GM20431 (cell line): ENCODE measurements at regions not wholly inside any gene's neighbourhood (a gene's known extent, or its start where the extent isn't known, plus 50 kb on each side); places are given as distances from the start of the nearest gene placed in this dataset.
"Not testable (repeated sequence)": the region's sequence is repeated elsewhere in the genome, so short reads cannot be mapped to it uniquely, and the experiment has no call there.

Experiments
- in situ Hi-C: fragments of 300-500 bp; cut with MseI, MboI; formaldehyde crosslinking; loops from one replicate; pipeline ENCODE4 v1.15.0; 2020; ENCODE audit warnings: low sequenced_read_pairs; ENCODE audit not compliant: unreplicated experiment

DNA sequence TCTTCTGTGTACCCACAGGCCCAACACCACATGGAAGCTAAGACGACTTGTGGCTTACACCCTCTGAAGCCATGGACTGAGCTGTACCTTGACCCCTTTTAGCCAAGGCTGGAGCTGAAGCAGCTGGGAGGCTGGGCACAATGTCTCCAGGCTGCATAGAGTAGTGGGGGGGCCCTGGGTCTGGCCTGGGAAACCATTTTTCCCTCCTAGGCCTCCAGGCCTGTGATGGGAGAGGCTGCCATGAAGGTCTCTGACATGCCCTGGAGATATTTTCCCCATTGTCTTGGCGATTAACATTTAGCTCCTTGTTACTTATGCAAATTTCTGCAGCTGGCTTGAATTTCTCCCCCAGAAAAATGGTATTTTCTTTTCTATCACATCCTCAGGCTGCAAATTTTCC, 72.9 kb upstream of the SLC24A3 start:
- in situ Hi-C loops, result not testable (repeated sequence)

GRCh38 chr20:19141998-19142397, 70.4 kb upstream of the SLC24A3 start:
- in situ Hi-C loops, result no loop called here

DNA sequence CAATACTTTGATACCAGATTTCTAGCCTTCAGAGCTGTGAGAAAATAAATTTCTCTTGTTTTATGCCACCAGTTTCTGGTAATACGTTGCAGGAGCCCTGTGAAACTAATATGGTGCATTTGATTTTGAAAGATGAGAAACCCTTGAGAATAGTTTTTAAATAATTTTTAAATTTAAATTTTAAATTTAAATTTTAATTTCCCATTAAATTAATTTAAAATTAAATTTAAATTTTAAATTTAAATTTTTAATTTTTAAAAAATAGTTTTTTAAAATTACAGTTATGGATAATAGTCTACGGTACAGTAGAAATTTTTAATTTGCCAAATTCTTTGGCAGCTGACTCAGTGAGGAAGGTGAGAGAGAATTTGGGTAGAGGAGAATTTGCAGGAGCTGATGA, 68.6 kb upstream of the SLC24A3 start:
- in situ Hi-C loops, result no loop called here

DNA sequence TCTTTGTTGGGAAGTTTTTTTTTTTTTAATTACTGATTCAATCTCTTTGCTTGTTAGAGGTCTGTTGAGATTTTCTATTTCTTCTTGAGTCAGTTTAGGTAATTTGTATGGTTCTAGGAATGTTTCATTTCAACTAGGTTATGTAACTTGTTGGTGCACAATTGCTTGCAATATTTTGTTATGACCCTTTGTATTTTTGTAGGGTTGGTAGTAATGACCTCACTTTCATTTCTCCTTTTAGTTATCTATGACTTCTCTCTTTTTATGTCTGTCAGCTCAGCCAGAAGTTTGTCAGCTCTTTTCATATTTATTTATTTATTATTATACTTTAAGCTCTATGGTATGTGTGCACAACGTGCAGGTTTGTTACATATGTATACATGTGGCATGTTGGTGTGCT, 51.1 kb upstream of the SLC24A3 start:
- in situ Hi-C loops, result no loop called here
